NCI-H2196 (cell line): ENCODE measurements at regions not wholly inside any gene's neighbourhood (a gene's known extent, or its start where the extent isn't known, plus 50 kb on each side); places are given as distances from the start of the nearest gene placed in this dataset.

Source experiments
- DNase-seq: peaks from one replicate; lab custom pipeline; 2025; ENCODE audit not compliant: unreplicated experiment; lab: John Stamatoyannopoulos, UW

- no peak for DNase-seq
Observed at GRCh38 chr5:164561933-164562872, 1056.8 kb downstream of the MAT2B start.

GRCh38 chr5:164563370-164563769 is 1058.0 kb downstream of the MAT2B start:
- DNase-seq: no peak

- no peak for DNase-seq
Observed at GRCh38 chr5:164573397-164573796, 1068.0 kb downstream of the MAT2B start.

- no peak for DNase-seq
Observed at GRCh38 chr5:164577201-164577600, 1071.8 kb downstream of the MAT2B start.

GRCh38 chr5:164577742-164578141 is 1072.3 kb downstream of the MAT2B start:
- DNase-seq: no peak

- no peak for DNase-seq
Observed at GRCh38 chr5:164578401-164578800, 1073.0 kb downstream of the MAT2B start.

- DNase-seq: no peak
Observed at GRCh38 chr5:164578911-164579310, 1073.5 kb downstream of the MAT2B start.

- no peak for DNase-seq
Observed at GRCh38 chr5:164580155-164580554, 1074.7 kb downstream of the MAT2B start.

GRCh38 chr5:164581889-164582288 is 1076.5 kb downstream of the MAT2B start:
- no peak for DNase-seq

- DNase-seq: no peak
Observed at GRCh38 chr5:164593982-164594381, 1088.6 kb downstream of the MAT2B start.

- DNase-seq: no peak
Observed at GRCh38 chr5:164597293-164597900, 1092.0 kb downstream of the MAT2B start.

GRCh38 chr5:164600274-164600673 is 1094.9 kb downstream of the MAT2B start:
- no peak for DNase-seq

GRCh38 chr5:164600929-164601535 is 1095.6 kb downstream of the MAT2B start:
- DNase-seq: no peak

GRCh38 chr5:164608507-164608906 is 1103.1 kb downstream of the MAT2B start:
- no peak for DNase-seq

- no peak for DNase-seq
Observed at GRCh38 chr5:164610374-164610773, 1105.0 kb downstream of the MAT2B start.

GRCh38 chr5:164614707-164615106 is 1109.3 kb downstream of the MAT2B start:
- no peak for DNase-seq

- DNase-seq: no peak
Observed at GRCh38 chr5:164617290-164617689, 1111.9 kb downstream of the MAT2B start.

- DNase-seq: no peak
Observed at GRCh38 chr5:164627021-164627420, 1121.6 kb downstream of the MAT2B start.

GRCh38 chr5:164636456-164636855 is 1131.0 kb downstream of the MAT2B start:
- no peak for DNase-seq

GRCh38 chr5:164637931-164638521 is 1132.6 kb downstream of the MAT2B start:
- no peak for DNase-seq

- no peak for DNase-seq
Observed at GRCh38 chr5:164649266-164649665, 1143.8 kb downstream of the MAT2B start.

- DNase-seq: no peak
Observed at GRCh38 chr5:164650427-164650826, 1145.0 kb downstream of the MAT2B start.
